ENCODE measurements at regions not wholly inside any gene's neighbourhood (a gene's known extent, or its start where the extent isn't known, plus 50 kb on each side); places are given as distances from the start of the nearest gene placed in this dataset.

DNA sequence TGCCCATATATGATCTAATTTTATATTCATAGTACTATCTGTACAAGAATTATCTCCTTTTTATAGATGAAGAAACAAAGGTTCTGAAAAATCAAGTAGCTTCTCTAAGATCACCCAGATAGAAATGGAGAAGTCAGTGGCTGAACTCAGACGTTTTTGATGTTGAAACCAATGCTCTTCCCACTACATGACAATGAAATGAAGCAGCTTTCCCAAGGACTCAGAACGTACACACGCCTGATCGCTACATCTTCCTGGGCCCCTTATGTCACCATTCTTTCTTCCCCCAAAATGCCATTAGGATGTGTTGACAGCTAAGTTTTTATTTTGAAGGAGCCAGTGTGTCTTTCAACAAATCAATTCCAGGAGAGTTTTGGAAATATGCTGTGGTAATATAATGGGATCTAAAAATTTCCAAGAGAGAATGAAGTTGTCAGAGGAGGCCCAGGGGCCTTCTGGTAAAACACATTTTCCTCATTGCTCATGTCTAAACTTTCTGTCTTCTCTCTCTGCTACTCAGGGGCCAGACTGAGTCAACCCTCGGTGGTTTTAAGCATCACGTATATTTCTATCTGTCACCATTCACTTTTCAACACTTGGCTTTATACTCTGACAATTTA lies 98.1 kb upstream of the COL21A1 start:
- DNase-seq = no peak

DNA sequence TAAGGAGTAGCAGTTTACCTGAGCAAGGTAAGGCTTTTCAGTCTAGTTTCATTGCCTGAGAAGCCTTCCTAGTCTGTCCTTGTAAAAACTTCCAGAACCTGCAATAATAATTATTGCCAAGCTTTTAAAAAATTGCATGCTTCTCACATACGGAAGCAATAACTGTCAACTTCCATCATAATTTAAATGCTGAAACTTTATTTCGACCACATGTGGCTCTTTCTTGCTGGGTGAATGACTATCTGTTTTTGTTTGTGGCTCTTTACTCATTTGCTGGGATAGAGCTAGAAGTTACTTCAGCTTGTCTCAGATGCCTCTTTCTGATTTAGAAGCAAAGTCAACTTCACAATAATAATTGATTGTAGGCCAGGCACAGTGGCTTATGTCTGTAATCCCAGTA lies 95.9 kb upstream of the COL21A1 start:
- no peak for DNase-seq

DNA sequence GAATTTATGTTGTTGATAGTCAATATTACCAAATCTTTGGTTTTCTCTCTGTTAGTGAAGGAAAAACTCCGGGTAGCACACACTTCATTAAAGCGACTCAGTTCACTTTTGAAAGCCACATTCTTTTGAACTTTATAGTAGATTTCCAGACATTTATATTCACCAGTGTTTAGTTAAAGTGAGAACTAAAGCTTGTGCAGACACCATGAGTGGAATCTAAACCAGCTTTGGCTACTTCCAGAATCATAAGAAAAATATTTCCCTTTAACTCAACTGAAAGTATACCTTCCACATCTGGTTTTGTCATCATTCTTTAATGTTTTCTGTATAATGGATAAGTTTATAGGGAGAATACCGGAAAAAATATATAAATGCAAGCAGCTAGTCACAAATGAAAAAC lies 92.1 kb upstream of the COL21A1 start:
- no peak for DNase-seq

DNA sequence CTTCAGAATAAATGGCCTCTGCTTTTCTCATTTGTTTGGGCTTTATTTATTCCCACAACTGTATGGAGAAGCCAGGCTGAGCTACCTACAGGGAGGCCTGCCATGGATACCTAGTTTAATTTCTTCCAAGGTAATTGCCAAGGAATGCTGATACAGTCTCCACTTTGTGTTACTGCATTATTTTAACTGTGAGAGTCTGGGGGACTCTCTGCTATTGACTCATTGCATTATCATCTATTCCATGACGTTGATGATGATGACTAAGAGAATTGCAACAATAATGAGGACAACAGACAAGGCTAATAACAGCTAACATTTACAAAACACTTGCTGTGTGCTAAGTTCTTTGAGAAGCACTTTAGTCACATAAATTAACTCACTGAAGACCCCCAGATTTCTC lies 88.3 kb upstream of the COL21A1 start:
- no peak for DNase-seq

DNA sequence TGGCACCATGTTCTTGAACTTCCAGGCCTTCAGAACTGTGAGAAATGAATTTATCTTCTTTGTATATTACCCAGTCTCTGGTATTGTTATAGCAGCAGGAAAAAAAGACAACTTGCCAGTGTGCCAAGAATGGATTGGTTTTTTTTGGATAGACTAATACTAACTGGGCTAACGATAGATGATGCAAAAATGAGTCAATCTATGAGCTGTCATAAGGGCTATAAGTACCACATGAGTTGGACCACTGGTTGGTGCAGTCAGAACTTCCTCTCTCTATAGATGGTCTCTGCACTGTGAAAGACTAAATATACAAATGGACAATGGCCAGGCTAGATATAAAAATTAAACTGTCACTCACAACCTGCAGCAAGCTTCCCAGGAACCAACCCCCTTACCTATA lies 87.6 kb upstream of the COL21A1 start:
- no peak for DNase-seq

DNA sequence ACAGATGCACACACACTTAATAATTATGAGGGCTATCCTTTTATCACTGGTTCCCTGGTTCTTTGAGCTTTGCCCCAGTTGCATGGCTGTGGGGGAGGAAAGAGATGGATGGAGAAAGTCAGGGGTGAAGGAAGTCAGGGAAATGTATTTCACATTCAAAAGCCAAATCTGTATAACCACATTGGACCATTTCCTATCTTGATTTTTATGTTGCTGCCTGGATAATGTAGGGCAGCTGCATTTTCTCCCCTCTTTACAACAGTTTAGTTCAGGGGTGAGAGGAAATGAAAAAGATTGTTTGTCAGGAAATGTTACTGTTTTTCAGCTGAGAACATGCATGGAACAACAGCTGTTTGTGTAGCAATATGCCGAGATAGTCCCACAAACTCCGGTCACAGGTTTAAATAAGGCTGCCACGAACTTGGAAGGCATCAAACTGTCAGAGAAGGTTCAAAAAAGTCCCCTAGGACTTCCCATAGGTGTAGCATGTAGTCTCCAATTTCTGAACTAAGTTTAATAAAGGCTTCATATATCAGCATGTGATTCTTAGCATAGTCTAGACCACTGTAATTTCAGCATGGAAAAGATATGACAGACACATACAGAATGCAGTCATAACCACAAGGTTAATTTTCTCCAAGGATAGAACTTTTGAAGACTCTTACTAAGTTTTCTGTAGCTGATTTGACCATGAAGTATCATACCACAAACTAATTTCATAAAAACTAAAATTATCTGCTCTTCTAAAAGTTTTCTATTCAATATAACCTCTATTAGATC lies 82.1 kb upstream of the COL21A1 start:
- no peak for DNase-seq

DNA sequence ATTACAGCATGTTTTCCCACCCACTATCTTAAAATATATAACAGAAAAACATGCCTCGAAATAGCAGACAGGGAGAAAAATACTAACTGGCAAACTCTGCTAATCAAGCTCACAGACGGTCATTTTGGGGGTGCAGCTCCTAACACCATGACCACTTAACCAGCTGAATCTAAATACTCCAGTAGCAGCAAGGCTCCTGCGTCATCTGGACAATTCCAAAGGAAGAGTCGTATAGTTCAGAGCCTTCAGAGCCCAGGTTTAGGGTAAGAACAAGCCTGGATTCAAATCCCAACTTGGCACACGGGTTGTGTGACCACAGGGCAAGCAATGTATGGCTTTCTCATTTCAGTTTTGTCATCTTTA lies 81.3 kb upstream of the COL21A1 start:
- no peak for DNase-seq

DNA sequence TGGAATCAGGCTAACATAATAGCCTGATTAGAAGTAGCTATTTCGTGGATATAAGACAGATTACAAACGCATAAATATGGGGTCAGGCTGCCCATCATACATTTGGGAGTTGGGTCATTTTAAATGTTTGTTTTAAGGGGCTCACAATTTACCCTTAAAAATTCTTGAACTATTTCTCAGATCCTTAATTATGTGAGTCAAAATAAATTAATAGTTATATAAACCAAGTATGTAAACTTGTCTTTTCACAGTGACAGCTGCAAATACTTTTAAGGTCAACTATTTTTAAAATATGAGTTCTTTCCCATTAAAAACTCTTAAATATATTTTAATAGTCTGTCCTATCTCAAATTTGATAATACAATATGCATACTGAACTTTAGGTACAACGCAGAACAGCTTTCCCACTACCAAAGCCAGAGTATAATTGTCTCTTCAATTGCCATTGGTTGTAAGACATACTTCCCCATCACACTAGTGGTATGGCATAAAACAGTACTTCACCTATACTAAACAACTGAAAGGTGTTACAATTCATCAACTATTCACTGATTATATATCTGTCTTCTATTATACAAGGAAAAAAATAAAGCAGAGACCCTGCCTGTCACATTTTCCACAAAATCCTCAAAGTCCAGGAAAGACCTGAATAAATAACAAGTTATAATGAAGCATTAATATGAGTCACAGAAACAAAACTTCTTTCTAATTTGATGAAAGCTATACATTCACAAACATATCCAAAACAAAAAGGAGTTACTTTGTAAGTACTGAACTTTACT lies 80.8 kb upstream of the COL21A1 start:
- no peak for DNase-seq

DNA sequence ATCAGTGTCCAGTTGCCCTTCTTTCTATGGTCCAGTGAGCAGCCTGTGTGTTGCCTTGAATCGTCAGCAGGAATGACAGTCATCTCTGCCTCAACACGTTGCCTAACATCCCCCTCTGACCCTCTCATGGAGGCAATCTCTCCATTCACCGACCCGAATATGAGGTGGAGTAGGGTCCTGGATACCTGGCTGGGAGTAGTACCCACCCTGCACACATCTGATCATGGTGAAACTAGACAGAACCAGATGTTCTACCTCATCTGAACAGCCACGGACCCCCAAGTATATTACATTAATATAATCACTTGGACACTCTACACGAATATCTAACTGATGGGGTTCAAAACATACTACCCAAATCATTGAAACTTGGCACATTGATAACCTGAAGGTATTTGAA lies 77.0 kb upstream of the COL21A1 start:
- no peak for DNase-seq

DNA sequence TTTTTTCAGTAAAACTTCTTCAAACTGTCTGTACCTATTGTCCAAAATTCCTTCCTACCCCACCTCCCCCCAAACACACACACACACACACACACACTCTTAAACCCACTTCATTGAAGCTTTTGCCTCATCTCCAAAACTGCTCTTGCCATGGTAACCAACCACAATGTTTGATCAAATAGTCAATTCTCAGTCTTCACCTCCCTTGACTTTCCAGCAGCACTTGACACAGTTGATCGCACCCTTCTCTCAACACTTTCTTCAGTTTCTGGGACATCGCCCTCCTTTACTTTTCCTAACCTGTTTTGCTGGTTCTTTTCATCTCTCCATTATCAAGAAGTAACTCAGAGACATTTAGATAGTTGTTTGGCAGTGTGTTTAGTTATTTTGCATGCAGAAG lies 71.5 kb upstream of the COL21A1 start:
- DNase-seq = no peak

DNA sequence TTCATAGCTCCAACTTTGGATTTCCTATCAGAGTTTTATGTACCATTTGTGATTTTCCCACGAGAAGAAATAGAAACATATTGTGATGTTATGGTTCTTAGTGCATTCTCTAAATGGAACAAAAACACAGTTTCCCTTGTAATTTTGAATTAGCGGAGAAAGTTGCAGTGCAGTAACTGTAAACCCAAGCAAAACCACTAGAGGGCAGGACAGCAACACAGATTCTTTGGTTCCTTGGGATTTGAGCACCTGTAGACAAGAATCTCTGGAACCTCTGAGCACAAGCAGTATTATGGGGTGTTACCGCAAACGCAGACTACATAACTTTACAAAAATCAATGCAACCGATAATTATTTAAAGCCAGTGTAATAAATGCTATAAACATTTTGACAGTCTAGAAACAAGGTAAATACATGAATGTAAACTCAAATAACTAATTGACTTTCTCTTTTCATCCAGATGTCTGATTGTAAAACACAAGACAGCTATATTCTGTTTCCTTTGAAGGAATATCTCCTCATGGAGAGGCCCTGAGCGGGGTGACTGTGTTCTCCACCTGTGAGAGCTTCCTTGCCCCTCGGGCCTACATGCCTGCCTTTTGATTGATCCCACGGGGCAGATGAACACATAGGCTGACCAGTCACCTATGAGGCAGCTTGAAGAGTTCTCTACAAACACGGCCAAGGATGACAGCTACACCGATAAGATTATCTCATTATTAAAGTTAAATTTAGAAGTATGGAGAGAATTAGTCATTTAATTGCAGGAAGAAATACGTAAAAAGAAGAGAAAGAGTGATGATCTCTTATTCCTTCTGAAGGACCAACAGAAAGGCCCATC lies 67.5 kb upstream of the COL21A1 start:
- no peak for DNase-seq

DNA sequence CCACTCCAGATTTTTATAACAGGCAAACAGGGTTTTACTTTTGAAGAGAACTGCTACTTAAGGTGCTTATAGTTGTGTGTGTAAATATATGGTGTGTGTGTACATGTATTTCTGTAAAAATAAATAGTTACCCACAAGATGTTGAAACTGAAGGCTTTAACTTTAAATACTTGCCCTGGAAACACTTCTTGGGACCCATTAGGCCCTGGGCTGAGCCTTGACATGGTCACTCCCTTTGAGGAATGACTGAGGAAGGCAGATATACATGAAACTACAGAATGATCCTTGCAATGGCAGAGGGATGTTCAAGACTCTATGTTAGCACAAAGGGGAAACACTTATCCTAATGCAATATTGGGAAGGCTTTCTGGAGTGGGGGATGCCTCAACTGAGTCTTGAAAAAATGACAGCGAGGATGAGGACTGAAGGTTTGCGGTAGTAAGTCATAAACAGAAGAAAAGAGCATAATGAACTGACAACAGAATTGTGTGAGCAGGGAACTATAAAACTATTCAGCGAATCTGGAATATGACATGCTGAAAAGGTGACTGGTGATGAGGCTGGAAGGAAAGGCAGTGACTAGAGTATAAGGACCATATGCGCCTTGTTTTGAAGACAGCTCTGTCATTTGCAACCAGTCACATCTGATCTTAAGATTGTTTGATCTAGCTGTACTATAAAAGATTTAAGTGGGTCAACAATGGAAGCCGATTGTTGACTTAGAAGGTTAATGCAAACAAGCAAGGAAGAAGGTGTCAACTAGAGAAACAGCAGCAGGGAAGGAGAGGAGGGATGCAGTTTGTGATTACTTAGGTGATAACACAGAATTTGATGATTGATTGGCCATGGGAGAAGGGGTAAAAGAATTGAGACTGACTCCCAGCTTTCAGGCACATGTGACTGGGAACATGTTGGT lies 64.4 kb upstream of the COL21A1 start:
- DNase-seq = no peak

DNA sequence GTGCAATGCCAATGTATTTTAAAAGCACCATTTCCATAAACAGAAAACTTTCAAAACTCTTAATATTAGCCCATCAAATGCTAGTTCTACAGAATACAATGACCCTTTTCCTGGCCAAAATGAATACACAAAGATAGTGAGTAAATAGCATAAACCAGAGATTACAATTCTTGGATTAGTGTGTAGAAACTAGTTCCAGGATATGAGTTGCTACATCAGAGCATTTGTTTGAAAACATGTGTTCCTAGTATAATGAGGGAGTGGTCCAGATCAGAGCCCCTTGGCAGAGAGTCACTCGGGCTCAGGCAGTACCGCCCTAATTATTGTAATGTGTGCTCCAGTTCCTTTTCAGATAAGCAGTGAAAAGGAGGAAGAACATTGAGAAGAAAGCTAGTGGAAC lies 63.7 kb upstream of the COL21A1 start:
- no peak for DNase-seq

DNA sequence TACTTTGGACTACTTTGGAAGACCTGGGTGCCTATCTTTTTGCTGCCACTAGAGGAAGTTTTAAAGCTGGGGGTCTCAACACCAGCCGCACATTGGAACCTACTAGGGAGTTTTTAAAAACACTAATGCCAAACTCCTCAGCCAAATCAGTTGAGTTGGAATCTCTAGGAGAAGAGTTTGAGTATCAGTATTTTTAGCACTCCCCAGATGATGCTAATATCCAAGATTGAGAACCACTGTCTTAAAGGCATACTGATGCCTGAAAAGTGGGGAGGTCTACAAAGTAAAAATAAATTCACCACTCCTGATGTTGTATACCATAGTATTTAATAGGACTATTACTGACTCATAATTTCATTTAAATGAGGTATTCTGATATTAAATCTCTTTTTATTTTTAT lies 62.9 kb upstream of the COL21A1 start:
- DNase-seq = no peak

DNA sequence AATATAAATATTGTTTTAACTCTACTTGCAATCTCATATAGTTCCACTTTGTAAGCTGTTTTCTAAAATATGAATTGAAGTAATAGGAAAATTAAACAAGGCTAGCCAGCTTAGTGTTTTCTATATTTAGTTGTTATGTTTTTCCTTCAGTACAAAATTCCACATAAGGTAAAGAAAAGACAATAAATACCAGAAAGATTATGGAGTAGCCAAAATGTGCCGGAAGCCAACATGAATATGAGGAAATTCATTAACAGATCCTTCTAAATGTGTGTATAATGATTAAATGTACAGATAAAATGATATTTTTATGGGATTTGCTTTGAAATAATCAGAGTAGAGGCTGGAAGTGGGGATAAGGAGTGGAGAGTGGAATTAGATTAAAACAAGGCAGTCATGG lies 52.5 kb upstream of the COL21A1 start:
- DNase-seq = no peak

DNA sequence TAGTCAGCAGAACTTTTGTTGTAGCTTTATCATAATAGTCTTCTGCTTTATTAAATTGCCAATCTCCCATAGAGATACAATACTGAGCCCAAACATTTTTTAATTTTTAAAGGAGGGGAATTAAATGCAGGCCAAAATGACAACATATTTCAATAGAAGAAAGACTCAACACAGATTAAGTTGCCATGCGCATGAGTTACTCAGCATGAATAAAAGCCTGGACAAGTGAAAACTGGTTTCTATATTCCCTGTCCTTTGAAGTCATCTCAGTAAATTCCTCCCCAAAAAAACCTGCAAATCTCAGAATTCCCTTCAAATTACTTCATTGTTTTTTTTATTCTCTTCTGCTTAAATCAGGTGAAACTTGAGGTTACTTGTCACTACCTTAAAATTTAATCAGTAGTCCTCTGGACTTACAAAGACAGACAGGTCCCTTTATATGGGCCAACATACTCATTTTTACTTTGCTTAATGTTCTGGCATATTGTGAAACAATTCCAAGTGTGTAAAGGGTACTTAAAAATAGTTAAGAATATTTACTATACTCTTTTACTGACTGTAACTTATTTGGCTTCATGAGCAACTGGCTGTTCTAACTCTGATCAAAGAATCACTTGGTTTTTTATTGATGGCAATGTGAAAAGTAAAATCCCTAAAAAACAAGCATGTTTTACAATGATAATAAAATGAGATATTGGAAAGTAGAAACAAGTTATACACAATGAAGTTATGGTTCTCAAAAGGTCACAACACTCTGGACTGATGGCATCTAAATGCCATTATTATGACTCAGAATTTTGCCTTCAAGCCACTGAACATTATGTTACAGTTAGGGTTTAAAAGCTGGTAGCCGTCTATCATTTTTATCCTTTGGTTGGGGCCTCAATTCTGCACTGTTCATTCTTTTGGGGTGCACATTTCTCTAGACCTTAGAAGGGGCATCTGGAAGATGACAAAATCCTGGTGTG lies 49.9 kb upstream of the COL21A1 start:
- no peak for DNase-seq
